WTC11 (cell line): ENCODE measurements at regions not wholly inside any gene's neighbourhood (a gene's known extent, or its start where the extent isn't known, plus 50 kb on each side); places are given as distances from the start of the nearest gene placed in this dataset.

Experiments used
- ATAC-seq: fragments of 200-7000 bp; cut with Tn5 transposase; 2 replicates; pipeline ENCODE4 v1.10.0; 2021; ENCODE audit warnings: mild to moderate bottlenecking, moderate library complexity
- CTCF ChIA-PET: fragments of 300-600 bp; sonication (Branson Sonifier 250); formaldehyde crosslinking; loops from one replicate; lab custom pipeline; 2021; ENCODE audit warnings: antibody characterized with exemption; lab: Charles Lee
- POLR2A ChIA-PET: fragments of 350-600 bp; sonication (Branson Sonifier 250); formaldehyde crosslinking; loops from one replicate; lab custom pipeline; 2021; ENCODE audit warnings: antibody characterized with exemption; lab: Charles Lee
- DNase-seq: peaks from one replicate; pipeline ENCODE4 v3.0.0; 2021; ENCODE audit warnings: low spot score
- H3K27ac Mint-ChIP-seq: 2 replicates; pipeline ENCODE4 v1.8.0; 2021; ENCODE audit warnings: mixed read lengths
- H3K27me3 Mint-ChIP-seq: 2 replicates; pipeline ENCODE4 v1.8.0; 2021; ENCODE audit warnings: low read depth, mild to moderate bottlenecking, moderate library complexity, mixed read lengths
- H3K36me3 Mint-ChIP-seq: 2 replicates; pipeline ENCODE4 v1.8.0; 2021; ENCODE audit warnings: mixed read lengths
- H3K4me1 Mint-ChIP-seq: 2 replicates; pipeline ENCODE4 v1.8.0; 2022; ENCODE audit warnings: mixed read lengths
- H3K4me3 Mint-ChIP-seq: 2 replicates; pipeline ENCODE4 v1.8.0; 2021; ENCODE audit warnings: mild to moderate bottlenecking, moderate library complexity, mixed read lengths
- H3K9me3 Mint-ChIP-seq: 2 replicates; pipeline ENCODE4 v1.8.0; 2021; ENCODE audit warnings: mixed read lengths
- ATF3 ChIP-seq: sonication (generic); formaldehyde crosslinking; conservative IDR thresholded peaks from 2 replicates; pipeline ENCODE4 v1.8.1; 2022; ENCODE audit warnings: mild to moderate bottlenecking, missing genetic modification reagents
- CDX4 ChIP-seq: fragments of 250-450 bp; sonication (Bioruptor Pico); IDR thresholded peaks from 2 replicates; pipeline ENCODE4 v1.9.0; 2021; ENCODE audit warnings: moderate library complexity, mild to moderate bottlenecking, inconsistent platforms, borderline replicate concordance
- CREM ChIP-seq: sonication (generic); formaldehyde crosslinking; IDR thresholded peaks from 2 replicates; pipeline ENCODE4 v1.8.1; 2022; ENCODE audit warnings: mild to moderate bottlenecking, missing genetic modification reagents, moderate library complexity
- E2F5 ChIP-seq: sonication (generic); formaldehyde crosslinking; IDR thresholded peaks from 2 replicates; pipeline ENCODE4 v1.8.1; 2022; ENCODE audit warnings: mild to moderate bottlenecking, moderate library complexity, missing genetic modification reagents
- FOXP4 ChIP-seq: sonication (generic); formaldehyde crosslinking; IDR thresholded peaks from 2 replicates; pipeline ENCODE4 v1.8.0; 2022; ENCODE audit warnings: mild to moderate bottlenecking, missing genetic modification reagents
- JAZF1 ChIP-seq: fragments of 250-450 bp; sonication (Bioruptor Pico); IDR thresholded peaks from 2 replicates; pipeline ENCODE4 v1.9.0; 2021; ENCODE audit warnings: moderate library complexity, mild to moderate bottlenecking, inconsistent platforms
- JUN ChIP-seq: sonication (generic); formaldehyde crosslinking; IDR thresholded peaks from 2 replicates; pipeline ENCODE4 v1.8.0; 2023; ENCODE audit warnings: mild to moderate bottlenecking, missing genetic modification reagents
- MAX ChIP-seq: sonication (generic); formaldehyde crosslinking; IDR thresholded peaks from 2 replicates; pipeline ENCODE4 v1.8.0; 2022; ENCODE audit warnings: mild to moderate bottlenecking, missing genetic modification reagents
- MXD4 ChIP-seq: fragments of 250-450 bp; sonication (Bioruptor Pico); IDR thresholded peaks from 2 replicates; pipeline ENCODE4 v1.8.0; 2021; ENCODE audit warnings: mild to moderate bottlenecking, moderate library complexity, borderline replicate concordance
- NFATC4 ChIP-seq: fragments of 250-450 bp; sonication (Bioruptor Pico); IDR thresholded peaks from 2 replicates; pipeline ENCODE4 v1.9.0; 2021; ENCODE audit warnings: mild to moderate bottlenecking
- NR1H2 ChIP-seq: sonication (generic); formaldehyde crosslinking; IDR thresholded peaks from 2 replicates; pipeline ENCODE4 v1.9.0; 2021; ENCODE audit warnings: mild to moderate bottlenecking, moderate library complexity, missing genetic modification reagents
- OVOL2 ChIP-seq: fragments of 250-450 bp; sonication (Bioruptor Pico); IDR thresholded peaks from 2 replicates; pipeline ENCODE4 v1.9.0; 2021; ENCODE audit warnings: mild to moderate bottlenecking, borderline replicate concordance
- PRRX2 ChIP-seq: fragments of 250-450 bp; sonication (Bioruptor Pico); IDR thresholded peaks from 2 replicates; pipeline ENCODE4 v1.8.0; 2021; ENCODE audit warnings: mild to moderate bottlenecking
- SOX15 ChIP-seq: fragments of 250-450 bp; sonication (Bioruptor Pico); IDR thresholded peaks from 2 replicates; pipeline ENCODE4 v1.9.0; 2021; ENCODE audit warnings: mild to moderate bottlenecking
- SP1 ChIP-seq: sonication (generic); formaldehyde crosslinking; conservative IDR thresholded peaks from 2 replicates; pipeline ENCODE4 v1.8.1; 2022; ENCODE audit warnings: missing genetic modification reagents
- TCF7 ChIP-seq: sonication (generic); formaldehyde crosslinking; IDR thresholded peaks from 2 replicates; pipeline ENCODE4 v1.8.0; 2022; ENCODE audit warnings: mild to moderate bottlenecking, low read depth, missing genetic modification reagents, moderate library complexity
- TEAD1 ChIP-seq: sonication (generic); formaldehyde crosslinking; IDR thresholded peaks from 2 replicates; pipeline ENCODE4 v1.8.0; 2022; ENCODE audit warnings: mild to moderate bottlenecking, missing genetic modification reagents
- TEAD4 ChIP-seq: sonication (generic); formaldehyde crosslinking; IDR thresholded peaks from 2 replicates; pipeline ENCODE4 v1.8.0; 2022; ENCODE audit warnings: mild to moderate bottlenecking, missing genetic modification reagents
- USF2 ChIP-seq: sonication (generic); formaldehyde crosslinking; IDR thresholded peaks from 2 replicates; pipeline ENCODE4 v1.8.1; 2023; ENCODE audit warnings: mild to moderate bottlenecking, missing genetic modification reagents, moderate library complexity
- ZNF121 ChIP-seq: sonication (generic); formaldehyde crosslinking; IDR thresholded peaks from 2 replicates; pipeline ENCODE4 v1.8.0; 2023; ENCODE audit warnings: missing genetic modification reagents
- ZNF138 ChIP-seq: sonication (generic); formaldehyde crosslinking; conservative IDR thresholded peaks from 2 replicates; pipeline ENCODE4 v1.8.1; 2022; ENCODE audit warnings: mild to moderate bottlenecking, moderate library complexity, missing genetic modification reagents
- ZNF317 ChIP-seq: sonication (generic); formaldehyde crosslinking; IDR thresholded peaks from 2 replicates; pipeline ENCODE4 v1.8.1; 2023; ENCODE audit warnings: low read depth, mild to moderate bottlenecking, moderate library complexity, missing genetic modification reagents, borderline replicate concordance
- ZNF396 ChIP-seq: fragments of 250-450 bp; sonication (Bioruptor Pico); IDR thresholded peaks from 2 replicates; pipeline ENCODE4 v1.8.0; 2021; ENCODE audit warnings: mild to moderate bottlenecking, moderate library complexity, borderline replicate concordance
- TF ChIP-seq, protein P1 (sequence below): sonication (generic); formaldehyde crosslinking; IDR thresholded peaks from 2 replicates; pipeline ENCODE4 v1.8.1; 2023; ENCODE audit warnings: mild to moderate bottlenecking, missing genetic modification reagents, moderate library complexity
- TF ChIP-seq, protein P2 (sequence below): sonication (generic); formaldehyde crosslinking; IDR thresholded peaks from 2 replicates; pipeline ENCODE4 v1.8.0; 2022; ENCODE audit warnings: mild to moderate bottlenecking, missing genetic modification reagents

DNA sequence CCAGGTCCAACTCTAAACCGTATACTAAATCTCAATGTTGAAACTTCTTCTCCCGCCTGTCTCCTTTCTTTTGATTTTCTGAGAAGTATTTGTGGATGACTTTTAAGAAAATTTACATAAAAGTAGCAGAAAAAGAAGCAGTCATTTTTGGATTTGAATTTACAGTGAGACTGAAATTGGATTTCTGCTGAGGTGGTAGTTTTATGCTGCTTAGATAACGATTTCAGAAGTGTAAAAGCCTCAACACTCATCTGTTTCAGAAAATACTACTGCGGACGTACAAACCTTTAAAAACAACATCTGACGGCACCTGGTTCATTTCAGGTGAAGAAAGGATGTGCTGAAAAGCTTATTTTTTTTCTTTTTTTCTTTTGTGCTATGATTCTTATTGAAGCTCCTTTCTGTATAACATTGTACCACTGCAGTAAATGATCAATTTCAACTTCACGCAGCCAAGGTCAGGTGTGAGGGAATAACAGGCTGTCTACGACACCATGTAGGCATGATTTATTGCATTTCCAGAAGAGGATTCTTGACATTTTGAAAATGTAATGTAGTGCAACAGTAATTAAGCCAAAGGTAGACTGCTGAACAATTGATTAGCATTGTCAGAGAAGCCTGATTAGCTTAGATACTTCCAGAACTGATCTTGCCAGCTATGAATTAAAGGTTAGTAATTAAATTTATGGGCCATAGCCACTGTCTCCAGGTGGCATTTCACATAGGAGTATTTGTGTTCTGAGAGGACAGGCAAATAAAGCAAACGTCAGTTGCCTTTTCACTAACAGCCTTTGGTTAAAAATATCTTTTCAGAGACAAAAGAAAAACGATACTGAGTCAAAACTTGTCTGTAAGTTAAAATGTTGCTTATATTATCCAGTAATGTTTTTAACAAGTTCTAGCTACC, 134.6 kb upstream of the KBTBD8 start:
- POLR2A ChIA-PET, result no interaction called here
- ATAC-seq, result no peak
- H3K27ac Mint-ChIP-seq, result no peak overlapping the region
- no peak overlapping the region for H3K4me3 Mint-ChIP-seq
- CTCF ChIA-PET, result interaction anchor here (1.4 kb wide), 1 partner anchor 9 kb away, joined by 4 read pairs; no protein-coding TSS in a partner anchor
- no peaks in the 10 kb centered on the region; the same call in 1 of the 2 replicates for H3K27me3 Mint-ChIP-seq
- H3K9me3 Mint-ChIP-seq, result no peaks in the 10 kb centered on the region
- no peak for TF ChIP-seq ATF3 (CRISPR knock-in tag)
- no peak for TF ChIP-seq SOX15 (CRISPR knock-in tag)
- no peak for TF ChIP-seq PRRX2 (CRISPR knock-in tag)
- TF ChIP-seq USF2 (CRISPR knock-in tag), result no peak
- TF ChIP-seq JUN, result no peak
- no peak for TF ChIP-seq TEAD4 (CRISPR knock-in tag)
- no peak for TF ChIP-seq NR1H2
- no peak for TF ChIP-seq MAX (CRISPR knock-in tag)
- no peak for TF ChIP-seq TEAD1 (CRISPR knock-in tag)
- no peak for TF ChIP-seq CREM
- TF ChIP-seq, protein P1, sequence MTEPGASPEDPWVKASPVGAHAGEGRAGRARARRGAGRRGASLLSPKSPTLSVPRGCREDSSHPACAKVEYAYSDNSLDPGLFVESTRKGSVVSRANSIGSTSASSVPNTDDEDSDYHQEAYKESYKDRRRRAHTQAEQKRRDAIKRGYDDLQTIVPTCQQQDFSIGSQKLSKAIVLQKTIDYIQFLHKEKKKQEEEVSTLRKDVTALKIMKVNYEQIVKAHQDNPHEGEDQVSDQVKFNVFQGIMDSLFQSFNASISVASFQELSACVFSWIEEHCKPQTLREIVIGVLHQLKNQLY (CRISPR knock-in tag), result no peak
- no peak for TF ChIP-seq FOXP4 (CRISPR knock-in tag)
- no peak for TF ChIP-seq JAZF1 (CRISPR knock-in tag)
- no peak for TF ChIP-seq ZNF396
- no peak for TF ChIP-seq SP1 (CRISPR knock-in tag)
- TF ChIP-seq E2F5 (CRISPR knock-in tag), result no peak
- no peak for TF ChIP-seq TCF7 (CRISPR knock-in tag)
- TF ChIP-seq, all 79 proteins: peak for 0
- DNase-seq, result no peak
- Mint-ChIP-seq H3K36me3 (no peaks in the 10 kb centered on the region), H3K4me1 (peaks cover 10% of the 10 kb centered on the region)

- Mint-ChIP-seq H3K27me3 (no peaks in the 10 kb centered on the region; the same call in 1 of the 2 replicates), H3K27ac (no peak overlapping the region), H3K4me1 (peaks cover 12% of the 10 kb centered on the region), H3K4me3 (no peak overlapping the region), H3K36me3 (no peaks in the 10 kb centered on the region), H3K9me3 (no peaks in the 10 kb centered on the region)
- ChIA-PET CTCF (no interaction called here), POLR2A (no interaction called here)
- ATAC-seq, result no peak
- no peak for DNase-seq
- TF ChIP-seq OVOL2 (CRISPR knock-in tag) (no peak), ATF3 (CRISPR knock-in tag) (no peak), MXD4 (CRISPR knock-in tag) (no peak), JUN (no peak), TEAD4 (CRISPR knock-in tag) (no peak), CDX4 (no peak), ZNF138 (CRISPR knock-in tag) (no peak), ZNF121 (CRISPR knock-in tag) (no peak), JAZF1 (CRISPR knock-in tag) (no peak), NFATC4 (CRISPR knock-in tag) (no peak), ZNF317 (no peak), ZNF396 (no peak)
- TF ChIP-seq, protein P2, sequence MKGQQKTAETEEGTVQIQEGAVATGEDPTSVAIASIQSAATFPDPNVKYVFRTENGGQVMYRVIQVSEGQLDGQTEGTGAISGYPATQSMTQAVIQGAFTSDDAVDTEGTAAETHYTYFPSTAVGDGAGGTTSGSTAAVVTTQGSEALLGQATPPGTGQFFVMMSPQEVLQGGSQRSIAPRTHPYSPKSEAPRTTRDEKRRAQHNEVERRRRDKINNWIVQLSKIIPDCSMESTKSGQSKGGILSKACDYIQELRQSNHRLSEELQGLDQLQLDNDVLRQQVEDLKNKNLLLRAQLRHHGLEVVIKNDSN (CRISPR knock-in tag), result no peak
These were observed 113.4 kb upstream of the KBTBD8 start for GRCh38 chr3:66884659-66885058.
